ENCODE measurements at regions not wholly inside any gene's neighbourhood (a gene's known extent, or its start where the extent isn't known, plus 50 kb on each side); places are given as distances from the start of the nearest gene placed in this dataset.

GRCh38 chr1:38744452-38745350 lies 114.9 kb downstream of the RRAGC start:
- TF ChIP-seq, protein P1, sequence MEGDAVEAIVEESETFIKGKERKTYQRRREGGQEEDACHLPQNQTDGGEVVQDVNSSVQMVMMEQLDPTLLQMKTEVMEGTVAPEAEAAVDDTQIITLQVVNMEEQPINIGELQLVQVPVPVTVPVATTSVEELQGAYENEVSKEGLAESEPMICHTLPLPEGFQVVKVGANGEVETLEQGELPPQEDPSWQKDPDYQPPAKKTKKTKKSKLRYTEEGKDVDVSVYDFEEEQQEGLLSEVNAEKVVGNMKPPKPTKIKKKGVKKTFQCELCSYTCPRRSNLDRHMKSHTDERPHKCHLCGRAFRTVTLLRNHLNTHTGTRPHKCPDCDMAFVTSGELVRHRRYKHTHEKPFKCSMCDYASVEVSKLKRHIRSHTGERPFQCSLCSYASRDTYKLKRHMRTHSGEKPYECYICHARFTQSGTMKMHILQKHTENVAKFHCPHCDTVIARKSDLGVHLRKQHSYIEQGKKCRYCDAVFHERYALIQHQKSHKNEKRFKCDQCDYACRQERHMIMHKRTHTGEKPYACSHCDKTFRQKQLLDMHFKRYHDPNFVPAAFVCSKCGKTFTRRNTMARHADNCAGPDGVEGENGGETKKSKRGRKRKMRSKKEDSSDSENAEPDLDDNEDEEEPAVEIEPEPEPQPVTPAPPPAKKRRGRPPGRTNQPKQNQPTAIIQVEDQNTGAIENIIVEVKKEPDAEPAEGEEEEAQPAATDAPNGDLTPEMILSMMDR (conservative IDR thresholded peaks at IDR 0.05 in 1 of 2, IDR thresholded peaks at IDR 0.05 in 1 of 2; ENCODE audit: low read depth in 1 of 2, low read length in 2 of 2), result no peak
- no peak for TF ChIP-seq EZH2 (IDR thresholded peaks at IDR 0.05; ENCODE audit: low read length, missing control alignments)

All from fibroblast of lung (primary cell).